ENCODE measurements at regions not wholly inside any gene's neighbourhood (a gene's known extent, or its start where the extent isn't known, plus 50 kb on each side); places are given as distances from the start of the nearest gene placed in this dataset.

DNA sequence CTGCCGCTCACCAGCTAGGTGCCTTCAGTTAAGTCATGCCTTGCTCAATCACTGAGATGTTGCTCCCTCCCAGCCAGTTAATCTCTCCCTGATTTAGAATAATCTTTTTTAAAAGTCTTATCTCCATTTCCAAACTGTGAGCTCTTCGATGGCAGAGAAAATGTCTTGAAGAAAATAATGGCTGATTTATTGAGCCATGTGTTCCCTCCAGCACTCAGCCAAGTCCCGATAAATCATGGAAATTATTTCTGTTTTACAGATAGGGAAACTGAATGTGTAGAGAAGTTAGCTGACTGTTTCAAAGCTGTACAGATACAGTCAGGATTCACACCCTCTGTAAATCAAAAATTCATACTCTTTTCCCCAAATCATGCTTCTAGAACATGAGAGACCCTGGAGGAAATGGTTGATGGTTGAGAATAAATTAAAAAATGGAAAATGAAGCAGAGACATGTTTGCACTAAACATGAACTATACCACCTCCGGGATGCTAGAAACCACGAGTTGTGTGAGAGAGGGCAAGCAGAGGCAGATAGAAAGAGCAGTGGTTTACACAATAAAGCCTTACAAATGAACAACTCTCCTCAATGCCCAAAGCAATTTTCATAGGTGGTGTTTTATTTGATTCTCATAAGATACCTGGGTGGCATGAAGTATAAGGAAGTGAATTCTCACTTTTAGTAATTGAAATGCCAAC, 376.4 kb downstream of the PLPP3 start:
- in situ Hi-C loops (cut with HindIII; ENCODE audit: low sequenced_read_pairs), result loop anchor here (5.0 kb wide), 1 partner anchor 54 kb away; no protein-coding TSS in a partner anchor
- H3K4me3 ChIP-seq (ENCODE audit: low read depth, low read length), result no peak overlapping the region
- TF ChIP-seq, protein P1, sequence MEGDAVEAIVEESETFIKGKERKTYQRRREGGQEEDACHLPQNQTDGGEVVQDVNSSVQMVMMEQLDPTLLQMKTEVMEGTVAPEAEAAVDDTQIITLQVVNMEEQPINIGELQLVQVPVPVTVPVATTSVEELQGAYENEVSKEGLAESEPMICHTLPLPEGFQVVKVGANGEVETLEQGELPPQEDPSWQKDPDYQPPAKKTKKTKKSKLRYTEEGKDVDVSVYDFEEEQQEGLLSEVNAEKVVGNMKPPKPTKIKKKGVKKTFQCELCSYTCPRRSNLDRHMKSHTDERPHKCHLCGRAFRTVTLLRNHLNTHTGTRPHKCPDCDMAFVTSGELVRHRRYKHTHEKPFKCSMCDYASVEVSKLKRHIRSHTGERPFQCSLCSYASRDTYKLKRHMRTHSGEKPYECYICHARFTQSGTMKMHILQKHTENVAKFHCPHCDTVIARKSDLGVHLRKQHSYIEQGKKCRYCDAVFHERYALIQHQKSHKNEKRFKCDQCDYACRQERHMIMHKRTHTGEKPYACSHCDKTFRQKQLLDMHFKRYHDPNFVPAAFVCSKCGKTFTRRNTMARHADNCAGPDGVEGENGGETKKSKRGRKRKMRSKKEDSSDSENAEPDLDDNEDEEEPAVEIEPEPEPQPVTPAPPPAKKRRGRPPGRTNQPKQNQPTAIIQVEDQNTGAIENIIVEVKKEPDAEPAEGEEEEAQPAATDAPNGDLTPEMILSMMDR (IDR thresholded peaks at IDR 0.05; ENCODE audit: low read depth, low read length, missing control alignments), result no peak
- no peak for DNase-seq (ENCODE audit: low read depth)

DNA sequence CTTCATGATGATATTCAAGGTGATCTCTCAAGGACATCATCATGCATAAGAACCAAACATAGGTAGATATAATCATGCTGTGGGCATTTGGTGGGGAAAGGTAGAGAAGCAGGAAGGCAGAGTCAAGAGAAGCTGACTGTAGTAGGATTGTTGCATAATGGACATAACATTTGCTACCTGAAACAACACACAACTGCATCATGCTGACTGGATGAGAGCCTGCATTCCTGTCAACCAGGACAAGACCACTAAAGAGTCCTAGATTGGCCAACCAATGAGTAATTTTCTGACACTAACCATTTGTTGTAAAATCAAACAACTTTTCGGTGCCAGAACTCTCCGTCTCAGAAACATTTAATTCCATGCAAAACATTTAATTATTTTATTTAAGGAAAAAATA, 377.2 kb downstream of the PLPP3 start:
- no peak overlapping the region for H3K4me3 ChIP-seq (ENCODE audit: low read depth, low read length)
- TF ChIP-seq, protein P1 (IDR thresholded peaks at IDR 0.05; ENCODE audit: low read depth, low read length, missing control alignments), result no peak
- in situ Hi-C loops (cut with HindIII; ENCODE audit: low sequenced_read_pairs), result loop anchor here (5.0 kb wide), 1 partner anchor 55 kb away; no protein-coding TSS in a partner anchor
- DNase-seq (ENCODE audit: low read depth), result no peak

DNA sequence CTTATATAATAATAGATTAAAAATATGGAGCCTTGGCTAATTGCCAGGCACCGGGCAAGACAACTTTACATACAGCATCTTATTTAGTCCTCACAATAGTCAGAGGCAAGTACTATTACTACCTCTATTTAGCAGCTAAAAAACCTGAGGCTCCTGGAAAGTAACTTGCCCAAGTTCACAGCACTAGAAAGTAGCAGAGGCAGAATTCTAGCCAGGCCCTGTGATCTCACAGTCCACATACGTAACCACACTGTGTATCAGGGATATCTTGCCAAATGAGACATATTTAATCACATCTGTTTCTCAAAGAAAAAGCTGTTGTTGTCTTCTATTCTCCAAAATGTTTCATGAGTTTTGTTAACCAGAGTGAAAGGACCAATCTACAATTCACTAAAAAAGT, 378.5 kb downstream of the PLPP3 start:
- in situ Hi-C loops (cut with HindIII; ENCODE audit: low sequenced_read_pairs), result loop anchor here (5.0 kb wide), 1 partner anchor 56 kb away; no protein-coding TSS in a partner anchor
- no peak for DNase-seq (ENCODE audit: low read depth)
- H3K4me3 ChIP-seq (ENCODE audit: low read depth, low read length), result no peak overlapping the region
- TF ChIP-seq, protein P1 (IDR thresholded peaks at IDR 0.05; ENCODE audit: low read depth, low read length, missing control alignments), result no peak

DNA sequence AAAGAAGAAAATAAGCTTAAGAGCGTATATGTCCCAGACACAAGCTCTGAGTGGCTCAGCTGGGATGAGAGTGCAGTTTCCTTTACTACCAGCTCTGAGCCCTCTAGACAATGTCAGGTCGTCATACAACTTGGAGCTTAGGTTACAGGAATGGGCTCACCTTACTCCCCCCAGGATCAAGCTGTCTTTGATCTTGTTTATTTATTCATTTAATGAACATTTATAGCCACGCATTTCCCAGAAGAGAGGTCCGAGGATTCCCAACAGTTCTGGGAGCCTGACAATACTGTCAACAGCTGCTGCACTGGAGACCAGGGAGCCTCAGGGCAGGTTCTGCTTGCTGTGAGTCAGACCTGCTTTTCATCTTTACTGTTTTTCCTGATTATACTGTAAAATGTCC, 378.9 kb downstream of the PLPP3 start:
- no peak overlapping the region for H3K4me3 ChIP-seq (ENCODE audit: low read depth, low read length)
- no peak for DNase-seq (ENCODE audit: low read depth)
- in situ Hi-C loops (cut with HindIII; ENCODE audit: low sequenced_read_pairs), result loop anchor here (5.0 kb wide), 1 partner anchor 57 kb away; no protein-coding TSS in a partner anchor
- TF ChIP-seq, protein P1 (IDR thresholded peaks at IDR 0.05; ENCODE audit: low read depth, low read length, missing control alignments), result no peak

DNA sequence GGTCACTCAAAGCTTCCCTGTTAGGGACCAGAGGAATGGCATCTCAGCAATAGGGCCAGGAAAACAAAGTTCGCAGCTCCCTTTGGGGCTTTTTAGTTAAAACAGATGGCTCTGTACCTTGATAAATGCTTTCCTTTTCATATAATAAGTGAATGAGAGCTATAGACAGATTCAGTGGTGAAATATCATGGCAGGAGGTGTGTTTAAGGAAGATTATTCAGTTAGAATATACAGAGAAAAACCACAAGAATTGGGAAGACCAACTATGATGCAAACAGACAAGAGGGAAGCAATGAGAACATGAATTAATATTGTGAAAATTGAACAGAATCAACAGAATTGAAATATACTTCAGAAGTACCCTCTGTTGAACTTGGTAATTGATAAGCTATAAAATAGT, 379.4 kb downstream of the PLPP3 start:
- H3K4me3 ChIP-seq (ENCODE audit: low read depth, low read length), result no peak overlapping the region
- in situ Hi-C loops (cut with HindIII; ENCODE audit: low sequenced_read_pairs), result loop anchor here (5.0 kb wide), 1 partner anchor 57 kb away; no protein-coding TSS in a partner anchor
- no peak for DNase-seq (ENCODE audit: low read depth)
- TF ChIP-seq, protein P1 (IDR thresholded peaks at IDR 0.05; ENCODE audit: low read depth, low read length, missing control alignments), result no peak

DNA sequence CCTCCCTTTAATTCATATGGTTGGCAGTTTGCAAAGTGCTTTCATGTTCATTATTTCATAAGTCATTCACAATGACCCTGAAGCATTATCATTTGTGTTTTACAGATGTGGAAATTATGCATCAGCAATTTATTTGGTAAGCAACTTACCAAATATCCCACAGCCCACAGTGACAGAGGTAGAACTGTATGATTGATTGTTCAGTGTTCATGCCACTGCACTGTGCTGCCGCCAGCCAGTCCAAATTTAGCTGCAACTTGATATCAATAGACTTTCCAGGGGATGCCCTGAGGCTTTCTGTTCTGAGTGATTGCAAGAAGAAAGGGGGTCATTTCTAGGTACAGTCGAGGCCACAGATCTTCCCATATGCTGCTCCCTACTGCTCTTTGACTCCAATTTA, 380.3 kb downstream of the PLPP3 start:
- no peak for DNase-seq (ENCODE audit: low read depth)
- H3K4me3 ChIP-seq (ENCODE audit: low read depth, low read length), result no peak overlapping the region
- in situ Hi-C loops (cut with HindIII; ENCODE audit: low sequenced_read_pairs), result no loop called here
- TF ChIP-seq, protein P1 (IDR thresholded peaks at IDR 0.05; ENCODE audit: low read depth, low read length, missing control alignments), result no peak

Data from astrocyte of the cerebellum (primary cell).